IPS-NIHi7 (cell line): ENCODE measurements at regions not wholly inside any gene's neighbourhood (a gene's known extent, or its start where the extent isn't known, plus 50 kb on each side); places are given as distances from the start of the nearest gene placed in this dataset.
"Not testable (repeated sequence)": the region's sequence is repeated elsewhere in the genome, so short reads cannot be mapped to it uniquely, and the experiment has no call there.

Source experiments
- DNase-seq: peaks from one replicate; pipeline ENCODE4 v3.0.0; 2012; ENCODE audit warnings: mixed read lengths; ENCODE audit errors: extremely low spot score

GRCh38 chr1:244322791-244323521 lies 128.8 kb downstream of the ADSS2 start:
- peak; percentile 62 for DNase-seq

- DNase-seq: no peak
Measured at GRCh38 chr1:244324176-244324883, 127.4 kb downstream of the ADSS2 start.

GRCh38 chr1:244325056-244325758 lies 126.5 kb downstream of the ADSS2 start:
- no peak for DNase-seq

GRCh38 chr1:244326757-244327156 lies 125.0 kb downstream of the ADSS2 start:
- no peak for DNase-seq

GRCh38 chr1:244327533-244327932 lies 124.2 kb downstream of the ADSS2 start:
- DNase-seq: no peak

GRCh38 chr1:244328476-244328875 lies 123.2 kb downstream of the ADSS2 start:
- no peak for DNase-seq

GRCh38 chr1:244329591-244330317 lies 122.0 kb downstream of the ADSS2 start:
- no peak for DNase-seq

- no peak for DNase-seq
Measured at GRCh38 chr1:244330318-244330625, 121.4 kb downstream of the ADSS2 start.

- DNase-seq: not testable (repeated sequence)
Measured at GRCh38 chr1:244332761-244333160, 118.9 kb downstream of the ADSS2 start.

GRCh38 chr1:244334315-244334714 lies 117.4 kb downstream of the ADSS2 start:
- not testable (repeated sequence) for DNase-seq

GRCh38 chr1:244334842-244335241 lies 116.9 kb downstream of the ADSS2 start:
- not testable (repeated sequence) for DNase-seq

- DNase-seq: no peak
Measured at GRCh38 chr1:244335456-244335855, 116.3 kb downstream of the ADSS2 start.

GRCh38 chr1:244336232-244336899 lies 115.3 kb downstream of the ADSS2 start:
- no peak for DNase-seq

- no peak for DNase-seq
Measured at GRCh38 chr1:244337839-244338238, 113.9 kb downstream of the ADSS2 start.

- no peak for DNase-seq
Measured at GRCh38 chr1:244339073-244339692, 112.5 kb downstream of the ADSS2 start.

- DNase-seq: no peak
Measured at GRCh38 chr1:244339776-244340175, 111.9 kb downstream of the ADSS2 start.

GRCh38 chr1:244340396-244340795 lies 111.3 kb downstream of the ADSS2 start:
- no peak for DNase-seq

GRCh38 chr1:244341455-244342450 lies 110.0 kb downstream of the ADSS2 start:
- DNase-seq: peak; percentile 76

GRCh38 chr1:244344001-244344400 lies 107.7 kb downstream of the ADSS2 start:
- DNase-seq: no peak
